ENCODE measurements at regions not wholly inside any gene's neighbourhood (a gene's known extent, or its start where the extent isn't known, plus 50 kb on each side); places are given as distances from the start of the nearest gene placed in this dataset.

- TF ChIP-seq CTCF (conservative IDR thresholded peaks at IDR 0.05) (no peak), EZH2 (IDR thresholded peaks at IDR 0.05; ENCODE audit: low read depth) (no peak)
Observed at GRCh38 chrX:8044947-8045346, 117.7 kb upstream of the PNPLA4 start.
